IMR-90 (cell line): ENCODE measurements at regions not wholly inside any gene's neighbourhood (a gene's known extent, or its start where the extent isn't known, plus 50 kb on each side); places are given as distances from the start of the nearest gene placed in this dataset.

Source experiments
- ATAC-seq: fragments of 200-7000 bp; cut with Tn5 transposase; 2 replicates; pipeline ENCODE4 v1.9.1; 2020; ENCODE audit warnings: low read depth, mild to moderate bottlenecking, moderate library complexity
- BruUV-seq: library from RNA; stranded (reverse); fragments of 400-500 nt; replicated peaks from 2 replicates; lab custom pipeline; 2021; lab: Mats Ljungman, UMichigan
- CTCF ChIA-PET: fragments of 300-600 bp; formaldehyde crosslinking; extraction: SDS; loops from one replicate; lab custom pipeline; 2021; ENCODE audit warnings: antibody characterized with exemption; lab: Yijun Ruan, JAX
- POLR2A ChIA-PET: fragments of 300-600 bp; sonication (Branson Sonifier 250); formaldehyde crosslinking; loops from one replicate; lab custom pipeline; 2022; ENCODE audit warnings: antibody characterized with exemption; ENCODE audit not compliant: unreplicated experiment; lab: Charles Lee
- DNase-seq: peaks from one replicate; pipeline ENCODE4 v3.0.0; 2013
- H2AFZ ChIP-seq: replicated peaks from 2 replicates; pipeline ENCODE3; 2013; ENCODE audit warnings: low read length, mild to moderate bottlenecking; ENCODE audit not compliant: poor library complexity
- H2AK5ac ChIP-seq: 2 replicates; pipeline ENCODE4 v1.6.1; 2013; ENCODE audit warnings: low read depth, low read length, inconsistent platforms
- H2AK9ac ChIP-seq: replicated peaks from 2 replicates; pipeline ENCODE3; 2013; ENCODE audit warnings: mild to moderate bottlenecking, low read depth, low read length, moderate library complexity; ENCODE audit not compliant: poor library complexity
- H2BK120ac ChIP-seq: 2 replicates; pipeline ENCODE4 v1.6.1; 2013; ENCODE audit warnings: low read depth, low read length, inconsistent platforms
- H2BK15ac ChIP-seq: 3 replicates; pipeline ENCODE4 v1.6.1; 2013; ENCODE audit warnings: low read depth, low read length, inconsistent platforms
- H2BK20ac ChIP-seq: 2 replicates; pipeline ENCODE4 v1.6.1; 2013; ENCODE audit warnings: low read depth, mild to moderate bottlenecking, inconsistent platforms, low read length, moderate library complexity
- H2BK5ac ChIP-seq: 2 replicates; pipeline ENCODE4 v1.6.1; 2013; ENCODE audit warnings: mild to moderate bottlenecking, low read depth, low read length, inconsistent platforms; ENCODE audit not compliant: poor library complexity, severe bottlenecking
- H3K14ac ChIP-seq: replicated peaks from 2 replicates; pipeline ENCODE4 v1.6.1; 2013; ENCODE audit warnings: low read depth, low read length, inconsistent platforms
- H3K18ac ChIP-seq: 2 replicates; pipeline ENCODE4 v1.6.1; 2013; ENCODE audit warnings: low read depth, low read length, control low read depth
- H3K23ac ChIP-seq: 2 replicates; pipeline ENCODE4 v1.6.1; 2013; ENCODE audit warnings: low read depth, low read length, inconsistent platforms
- H3K27ac ChIP-seq: 2 replicates; pipeline ENCODE4 v1.5.1; 2013; ENCODE audit warnings: mild to moderate bottlenecking, control low read depth, low read length; ENCODE audit not compliant: insufficient read depth
- H3K27me3 ChIP-seq: 2 replicates; pipeline ENCODE4 v1.6.1; 2013; ENCODE audit warnings: low read length; ENCODE audit not compliant: control insufficient read depth, insufficient read depth
- H3K36me3 ChIP-seq: 2 replicates; pipeline ENCODE4 v1.6.1; 2013; ENCODE audit warnings: low read length, mixed read lengths; ENCODE audit not compliant: control insufficient read depth, insufficient read depth
- H3K4ac ChIP-seq: 2 replicates; pipeline ENCODE4 v1.6.1; 2013; ENCODE audit warnings: low read depth, low read length, inconsistent platforms
- H3K4me1 ChIP-seq: 2 replicates; pipeline ENCODE4 v1.6.1; 2013; ENCODE audit warnings: low read length, mixed read lengths; ENCODE audit not compliant: control insufficient read depth, insufficient read depth
- H3K4me2 ChIP-seq: 2 replicates; pipeline ENCODE4 v1.6.1; 2013; ENCODE audit warnings: low read depth, mild to moderate bottlenecking, control low read depth, low read length, moderate library complexity
- H3K4me3 ChIP-seq: 2 replicates; pipeline ENCODE4 v1.5.1; 2013; ENCODE audit warnings: low read depth, mild to moderate bottlenecking, control low read depth, low read length, moderate library complexity; ENCODE audit not compliant: insufficient read depth
- H3K56ac ChIP-seq: 2 replicates; pipeline ENCODE4 v1.6.1; 2013; ENCODE audit warnings: low read length, inconsistent platforms; ENCODE audit not compliant: insufficient read depth; ENCODE audit errors: extremely low read depth
- H3K79me1 ChIP-seq, 2 experiments: 2 replicates each; pipeline ENCODE4 v1.6.1; 2013; ENCODE audit warnings: low read length in 2 of 2, inconsistent platforms in 1 of 2, low read depth in 1 of 2
- H3K9ac ChIP-seq: 2 replicates; pipeline ENCODE4 v1.6.1; 2013; ENCODE audit warnings: low read depth, low read length, control low read depth
- H3K9me1 ChIP-seq: 2 replicates; pipeline ENCODE4 v1.6.1; 2013; ENCODE audit warnings: low read length, inconsistent platforms; ENCODE audit not compliant: insufficient read depth
- H3K9me3 ChIP-seq: 2 replicates; pipeline ENCODE4 v1.6.1; 2013; ENCODE audit warnings: low read length; ENCODE audit not compliant: control insufficient read depth, insufficient read depth
- H4K20me1 ChIP-seq: 2 replicates; pipeline ENCODE4 v1.6.1; 2013; ENCODE audit warnings: low read length, inconsistent platforms; ENCODE audit not compliant: insufficient read depth
- H4K5ac ChIP-seq: 2 replicates; pipeline ENCODE4 v1.6.1; 2013; ENCODE audit warnings: mild to moderate bottlenecking, low read depth, low read length, control low read depth
- H4K8ac ChIP-seq, 2 experiments: 2 replicates each; pipeline ENCODE4 v1.6.1; 2013; ENCODE audit warnings: low read depth in 2 of 2, low read length in 2 of 2, control low read depth in 1 of 2, inconsistent platforms in 1 of 2
- H4K91ac ChIP-seq: 2 replicates; pipeline ENCODE4 v1.6.1; 2013; ENCODE audit warnings: low read depth, low read length, inconsistent platforms; ENCODE audit not compliant: insufficient read depth
- BHLHE40 ChIP-seq: fragments of 150-350 bp; IDR thresholded peaks from 2 replicates; pipeline ENCODE4 v1.6.1; 2016; ENCODE audit warnings: mild to moderate bottlenecking, low read depth, low read length
- CEBPB ChIP-seq: IDR thresholded peaks from 2 replicates; pipeline ENCODE4 v1.6.1; 2012; ENCODE audit warnings: low read depth, low read length, improper control_type of control experiment
- CHD1 ChIP-seq: IDR thresholded peaks from 2 replicates; pipeline ENCODE4 v1.6.1; 2012; ENCODE audit warnings: low read depth, low read length, improper control_type of control experiment
- FOS ChIP-seq: fragments of 150-350 bp; IDR thresholded peaks from 2 replicates; pipeline ENCODE4 v1.6.1; 2016; ENCODE audit warnings: low read depth, low read length
- MAFK ChIP-seq: IDR thresholded peaks from 2 replicates; pipeline ENCODE4 v1.6.1; 2012; ENCODE audit warnings: low read depth, low read length, improper control_type of control experiment
- MAZ ChIP-seq: IDR thresholded peaks from 2 replicates; pipeline ENCODE4 v1.6.1; 2012; ENCODE audit warnings: low read depth, mild to moderate bottlenecking, low read length, improper control_type of control experiment, moderate library complexity, borderline replicate concordance
- MXI1 ChIP-seq: IDR thresholded peaks from 2 replicates; pipeline ENCODE4 v1.6.1; 2012; ENCODE audit warnings: low read depth, mild to moderate bottlenecking, low read length, moderate library complexity, borderline replicate concordance
- NFE2L2 ChIP-seq: fragments of 150-350 bp; IDR thresholded peaks from 2 replicates; pipeline ENCODE4 v1.6.1; 2016; ENCODE audit warnings: low read depth, mild to moderate bottlenecking, low read length
- POLR2A ChIP-seq: IDR thresholded peaks from 2 replicates; pipeline ENCODE4 v1.6.1; 2012; ENCODE audit warnings: mild to moderate bottlenecking, low read depth, low read length
- RAD21 ChIP-seq: IDR thresholded peaks from 2 replicates; pipeline ENCODE4 v1.6.1; 2012; ENCODE audit warnings: low read length, improper control_type of control experiment
- RCOR1 ChIP-seq: IDR thresholded peaks from 2 replicates; pipeline ENCODE4 v1.6.1; 2012; ENCODE audit warnings: mild to moderate bottlenecking, low read length, improper control_type of control experiment; ENCODE audit not compliant: insufficient replicate concordance
- RFX5 ChIP-seq: IDR thresholded peaks from 2 replicates; pipeline ENCODE4 v1.8.0; 2012; ENCODE audit warnings: low read depth, mild to moderate bottlenecking, low read length, moderate library complexity
- SMC3 ChIP-seq: fragments of 150-350 bp; IDR thresholded peaks from 2 replicates; pipeline ENCODE4 v1.6.1; 2016; ENCODE audit warnings: low read depth, mild to moderate bottlenecking, antibody characterized with exemption, low read length, moderate library complexity
- WGBS, 2 experiments: methylation state at CpG; one replicate each; pipeline versions ENCODE4 v1.1.5 to v1.1.7; 2013; ENCODE audit warnings: missing lambda C conversion rate in 2 of 2; ENCODE audit not compliant: insufficient read length in 1 of 2; ENCODE audit errors: extremely low coverage in 2 of 2; 5-methylcytosine and 5-hydroxymethylcytosine counted together
- dilution Hi-C: fragments of 300-500 bp; cut with HindIII; formaldehyde crosslinking; loops from one replicate; pipeline ENCODE4 v1.14.3; 2018; ENCODE audit warnings: low sequenced_read_pairs; ENCODE audit not compliant: unreplicated experiment
- in situ Hi-C: fragments of 300-500 bp; cut with MboI; formaldehyde crosslinking; loops from 3 replicates; pipeline ENCODE4 v1.14.3; 2019; ENCODE audit warnings: low sequenced_read_pairs, inconsistent platforms, mixed read lengths
- intact Hi-C: fragments of 100-400 bp; cut with micrococcal nuclease; formaldehyde crosslinking; loops from 2 replicates; pipeline ENCODE4 v1.10.0; 2022
- TF ChIP-seq, protein P1 (sequence below): fragments of 150-350 bp; IDR thresholded peaks from 2 replicates; pipeline ENCODE4 v1.6.1; 2016; ENCODE audit warnings: low read depth, mild to moderate bottlenecking, low read length, moderate library complexity, borderline replicate concordance
- TF ChIP-seq, protein P2 (sequence below): fragments of 150-350 bp; IDR thresholded peaks from 2 replicates; pipeline ENCODE4 v1.6.1; 2017; ENCODE audit warnings: mild to moderate bottlenecking, antibody characterized with exemption, low read length, low read depth
- TF ChIP-seq, protein P3 (sequence below): conservative IDR thresholded peaks from 2 replicates; pipeline ENCODE4 v1.5.1; 2012; ENCODE audit warnings: mild to moderate bottlenecking, low read depth, low read length, improper control_type of control experiment

DNA sequence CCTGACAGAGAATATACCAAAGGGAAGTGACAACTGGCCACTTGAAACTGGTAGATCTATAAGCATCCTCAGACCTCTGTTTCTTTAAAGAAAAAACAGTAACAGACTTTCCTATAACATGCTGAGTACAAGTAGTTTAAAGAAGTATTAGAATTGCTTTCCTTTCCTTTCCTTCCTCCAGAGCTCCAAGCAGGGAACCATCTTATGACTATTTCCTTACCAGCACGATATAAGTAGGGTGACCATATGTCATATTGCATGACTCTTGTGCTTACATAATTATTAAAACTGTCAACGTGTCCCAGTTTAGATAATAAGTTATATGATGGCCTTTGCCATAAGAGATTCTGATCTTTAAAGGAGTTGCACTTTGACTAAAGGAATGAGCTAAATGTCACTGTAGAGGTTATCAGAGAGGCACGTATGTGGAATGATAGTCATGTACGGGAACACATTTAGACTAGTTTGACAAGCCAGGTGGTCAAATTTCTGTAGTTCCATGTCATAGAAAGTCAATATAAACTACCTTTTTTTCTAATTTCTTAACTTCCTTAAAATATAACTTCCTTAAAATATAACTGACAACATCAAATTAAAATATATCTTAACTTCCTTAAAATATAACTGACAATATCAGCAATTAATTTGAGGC is 212.7 kb upstream of the CD180 start:
- DNase-seq: no peak
- in situ Hi-C loops: no loop called here
- no peak overlapping the region for H3K56ac ChIP-seq

More for the DNA sequence above, 212.7 kb upstream of the CD180 start:
- no CpG with 5 or more reads among the region's 4 CpGs for WGBS, 2 experiments
- Histone ChIP-seq H2BK5ac (no peak overlapping the region), H3K79me1 (no peaks in the 10 kb centered on the region), H3K36me3 (no peaks in the 10 kb centered on the region), H3K4me3 (no peak overlapping the region), H2AK5ac (no peak overlapping the region), H3K23ac (no peak overlapping the region), H4K91ac (no peak overlapping the region), H2BK120ac (no peak overlapping the region), H3K4ac (no peak overlapping the region), H3K9ac (no peak overlapping the region), H2BK15ac (no peak overlapping the region), H3K4me2 (no peak overlapping the region), H2AFZ (no peak overlapping the region), H3K9me3 (no peaks in the 10 kb centered on the region), H3K4me1 (no peaks in the 10 kb centered on the region; the same call in 1 of the 2 replicates), H4K5ac (no peak overlapping the region), H3K27ac (no peak overlapping the region), H3K18ac (no peak overlapping the region), H4K20me1 (no peaks in the 10 kb centered on the region), H3K14ac (no peak overlapping the region), H3K27me3 (no peaks in the 10 kb centered on the region), H4K8ac (no peak overlapping the region), H2BK20ac (no peak overlapping the region), H3K9me1 (0 out of 2 replicates have a peak, but pooled peaks cover 3% of the 10 kb centered on the region), H2AK9ac (no peak overlapping the region)
- intact Hi-C loops (no loop called here), dilution Hi-C loops (no loop called here)
- POLR2A ChIA-PET: no interaction called here
- CTCF ChIA-PET: no interaction called here
- no peak for ATAC-seq
- TF ChIP-seq CEBPB: no peak
- no peak for TF ChIP-seq MAZ
- TF ChIP-seq FOS: no peak
- TF ChIP-seq RAD21: no peak
- TF ChIP-seq, protein P1, sequence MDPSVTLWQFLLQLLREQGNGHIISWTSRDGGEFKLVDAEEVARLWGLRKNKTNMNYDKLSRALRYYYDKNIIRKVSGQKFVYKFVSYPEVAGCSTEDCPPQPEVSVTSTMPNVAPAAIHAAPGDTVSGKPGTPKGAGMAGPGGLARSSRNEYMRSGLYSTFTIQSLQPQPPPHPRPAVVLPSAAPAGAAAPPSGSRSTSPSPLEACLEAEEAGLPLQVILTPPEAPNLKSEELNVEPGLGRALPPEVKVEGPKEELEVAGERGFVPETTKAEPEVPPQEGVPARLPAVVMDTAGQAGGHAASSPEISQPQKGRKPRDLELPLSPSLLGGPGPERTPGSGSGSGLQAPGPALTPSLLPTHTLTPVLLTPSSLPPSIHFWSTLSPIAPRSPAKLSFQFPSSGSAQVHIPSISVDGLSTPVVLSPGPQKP: no peak
- no peak for TF ChIP-seq NFE2L2
- TF ChIP-seq, protein P2, sequence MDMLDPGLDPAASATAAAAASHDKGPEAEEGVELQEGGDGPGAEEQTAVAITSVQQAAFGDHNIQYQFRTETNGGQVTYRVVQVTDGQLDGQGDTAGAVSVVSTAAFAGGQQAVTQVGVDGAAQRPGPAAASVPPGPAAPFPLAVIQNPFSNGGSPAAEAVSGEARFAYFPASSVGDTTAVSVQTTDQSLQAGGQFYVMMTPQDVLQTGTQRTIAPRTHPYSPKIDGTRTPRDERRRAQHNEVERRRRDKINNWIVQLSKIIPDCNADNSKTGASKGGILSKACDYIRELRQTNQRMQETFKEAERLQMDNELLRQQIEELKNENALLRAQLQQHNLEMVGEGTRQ: no peak
- no peak for TF ChIP-seq POLR2A
- no peak for TF ChIP-seq CHD1
- no peak for TF ChIP-seq SMC3
- TF ChIP-seq MAFK: no peak
- TF ChIP-seq RCOR1: no peak
- no peak for TF ChIP-seq RFX5
- TF ChIP-seq, protein P3, sequence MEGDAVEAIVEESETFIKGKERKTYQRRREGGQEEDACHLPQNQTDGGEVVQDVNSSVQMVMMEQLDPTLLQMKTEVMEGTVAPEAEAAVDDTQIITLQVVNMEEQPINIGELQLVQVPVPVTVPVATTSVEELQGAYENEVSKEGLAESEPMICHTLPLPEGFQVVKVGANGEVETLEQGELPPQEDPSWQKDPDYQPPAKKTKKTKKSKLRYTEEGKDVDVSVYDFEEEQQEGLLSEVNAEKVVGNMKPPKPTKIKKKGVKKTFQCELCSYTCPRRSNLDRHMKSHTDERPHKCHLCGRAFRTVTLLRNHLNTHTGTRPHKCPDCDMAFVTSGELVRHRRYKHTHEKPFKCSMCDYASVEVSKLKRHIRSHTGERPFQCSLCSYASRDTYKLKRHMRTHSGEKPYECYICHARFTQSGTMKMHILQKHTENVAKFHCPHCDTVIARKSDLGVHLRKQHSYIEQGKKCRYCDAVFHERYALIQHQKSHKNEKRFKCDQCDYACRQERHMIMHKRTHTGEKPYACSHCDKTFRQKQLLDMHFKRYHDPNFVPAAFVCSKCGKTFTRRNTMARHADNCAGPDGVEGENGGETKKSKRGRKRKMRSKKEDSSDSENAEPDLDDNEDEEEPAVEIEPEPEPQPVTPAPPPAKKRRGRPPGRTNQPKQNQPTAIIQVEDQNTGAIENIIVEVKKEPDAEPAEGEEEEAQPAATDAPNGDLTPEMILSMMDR: no peak
- TF ChIP-seq MXI1: no peak
- no peak for TF ChIP-seq BHLHE40
- BruUV-seq: no TSS peak
